Ramos (cell line): ENCODE measurements at regions not wholly inside any gene's neighbourhood (a gene's known extent, or its start where the extent isn't known, plus 50 kb on each side); places are given as distances from the start of the nearest gene placed in this dataset.

Source experiments
- in situ Hi-C: fragments of 300-500 bp; cut with MboI; formaldehyde crosslinking; loops from one replicate; pipeline ENCODE4 v1.14.3; 2022; ENCODE audit warnings: low sequenced_read_pairs; ENCODE audit not compliant: unreplicated experiment

GRCh38 chr9:89912605-89912953, 307.8 kb downstream of the GADD45G start:
- in situ Hi-C loops = no loop called here

GRCh38 chr9:89915187-89915586, 310.4 kb downstream of the GADD45G start:
- in situ Hi-C loops = no loop called here

DNA sequence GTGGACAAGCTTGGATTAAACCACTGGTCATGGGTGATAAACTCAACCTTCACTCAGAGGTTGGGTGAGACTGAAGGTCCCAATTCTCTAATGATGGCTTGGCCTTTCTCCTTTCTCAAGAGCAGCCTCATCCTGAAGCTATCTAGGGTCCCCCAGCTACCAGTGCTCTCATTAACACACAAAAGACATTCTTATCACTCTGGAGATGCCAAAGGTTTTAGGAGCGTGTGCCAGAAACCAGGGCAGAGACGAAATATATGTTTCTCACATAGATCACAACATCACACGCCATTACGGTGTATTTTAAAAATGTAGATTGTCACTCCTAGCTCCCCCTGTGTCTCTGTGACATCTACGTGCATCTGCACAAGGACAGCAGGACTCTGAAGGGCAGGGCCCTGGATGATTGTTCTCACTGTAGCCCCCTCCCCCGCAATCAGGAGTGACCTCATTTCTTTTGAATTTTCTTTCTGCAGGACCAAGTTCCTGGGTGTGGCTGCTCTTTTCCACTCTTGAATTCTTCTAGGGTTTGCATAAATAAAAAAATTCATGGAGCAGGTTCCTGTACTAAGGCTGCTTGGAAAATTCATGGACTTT, 311.3 kb downstream of the GADD45G start:
- in situ Hi-C loops = no loop called here

GRCh38 chr9:89917861-89918260, 313.0 kb downstream of the GADD45G start:
- in situ Hi-C loops = no loop called here

DNA sequence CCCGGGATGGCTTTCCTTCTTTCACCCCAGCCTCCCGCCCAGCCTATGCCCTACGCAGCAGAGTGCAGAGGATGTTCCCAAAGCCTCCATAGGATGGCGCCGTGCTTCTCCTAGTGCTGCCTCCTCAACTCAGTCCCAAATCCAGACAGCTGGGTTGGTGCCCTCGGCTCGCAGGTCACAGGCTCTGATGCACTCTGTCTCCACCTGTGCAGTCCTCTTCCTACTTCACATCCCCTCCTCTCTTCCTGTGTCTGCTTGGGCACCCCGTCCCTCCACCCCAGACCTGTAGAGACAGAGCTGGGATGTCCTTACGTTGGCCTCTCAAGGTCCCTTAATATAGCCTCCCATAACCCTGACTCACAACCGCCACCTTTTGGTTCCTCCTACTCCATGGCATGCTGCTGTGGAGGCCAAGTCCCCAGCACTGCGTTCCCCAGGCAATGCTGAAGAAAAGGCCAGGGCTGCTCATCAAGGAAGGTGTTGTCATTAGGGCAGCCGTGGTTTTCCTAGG, 314.4 kb downstream of the GADD45G start:
- in situ Hi-C loops = no loop called here

- in situ Hi-C loops = no loop called here
These were observed 315.3 kb downstream of the GADD45G start for GRCh38 chr9:89920131-89920530.

- in situ Hi-C loops = no loop called here
These were observed 316.1 kb downstream of the GADD45G start for GRCh38 chr9:89920951-89921350.

GRCh38 chr9:89922099-89922498, 317.3 kb downstream of the GADD45G start:
- in situ Hi-C loops = no loop called here

DNA sequence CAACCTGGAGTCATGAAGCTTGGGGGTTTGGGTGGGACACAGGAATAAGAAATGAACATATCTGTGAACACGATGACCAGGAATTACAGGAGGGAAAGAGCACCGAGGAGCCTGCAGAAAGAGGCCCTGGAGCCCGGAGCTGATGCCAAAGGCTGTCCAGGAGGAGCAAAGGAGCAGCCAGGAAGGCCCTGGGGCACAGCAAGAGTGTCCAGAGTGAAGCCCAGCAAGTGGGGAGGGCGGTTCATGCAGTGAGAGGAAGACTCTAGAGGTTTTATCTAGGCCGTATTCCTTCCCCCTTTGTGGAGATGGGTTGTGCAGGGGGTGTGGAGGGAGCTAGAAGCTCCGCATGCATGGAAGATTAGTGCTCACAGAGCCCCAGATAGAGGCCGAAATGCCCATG, 318.4 kb downstream of the GADD45G start:
- in situ Hi-C loops = no loop called here

GRCh38 chr9:89923961-89924504, 319.2 kb downstream of the GADD45G start:
- in situ Hi-C loops = no loop called here

DNA sequence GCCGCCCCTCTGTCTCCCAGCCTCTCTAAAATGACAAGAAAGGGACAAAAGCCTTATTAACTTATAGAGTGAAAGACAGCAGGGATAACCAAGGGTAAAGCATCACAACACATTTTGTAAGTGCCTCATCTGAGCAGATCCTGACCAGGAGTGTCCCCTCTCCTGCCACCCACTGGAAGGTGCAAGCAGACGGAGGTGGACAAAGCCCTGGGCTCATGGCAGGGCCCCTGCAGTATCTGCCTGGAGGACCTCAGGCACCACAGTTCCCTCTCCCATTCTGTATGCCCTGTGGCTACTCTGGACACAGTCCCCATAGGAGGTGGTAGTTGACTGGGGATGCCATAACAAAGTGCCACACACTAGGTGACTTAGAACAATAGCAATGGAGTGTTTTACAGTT, 319.8 kb downstream of the GADD45G start:
- in situ Hi-C loops = loop anchor here (25.0 kb wide), 2 partner anchors 87 to 312 kb away; partner anchors contain the start of gene GADD45G

GRCh38 chr9:89926167-89926566, 321.4 kb downstream of the GADD45G start:
- in situ Hi-C loops = loop anchor here (25.0 kb wide), 2 partner anchors 89 to 314 kb away; partner anchors contain the start of gene GADD45G

DNA sequence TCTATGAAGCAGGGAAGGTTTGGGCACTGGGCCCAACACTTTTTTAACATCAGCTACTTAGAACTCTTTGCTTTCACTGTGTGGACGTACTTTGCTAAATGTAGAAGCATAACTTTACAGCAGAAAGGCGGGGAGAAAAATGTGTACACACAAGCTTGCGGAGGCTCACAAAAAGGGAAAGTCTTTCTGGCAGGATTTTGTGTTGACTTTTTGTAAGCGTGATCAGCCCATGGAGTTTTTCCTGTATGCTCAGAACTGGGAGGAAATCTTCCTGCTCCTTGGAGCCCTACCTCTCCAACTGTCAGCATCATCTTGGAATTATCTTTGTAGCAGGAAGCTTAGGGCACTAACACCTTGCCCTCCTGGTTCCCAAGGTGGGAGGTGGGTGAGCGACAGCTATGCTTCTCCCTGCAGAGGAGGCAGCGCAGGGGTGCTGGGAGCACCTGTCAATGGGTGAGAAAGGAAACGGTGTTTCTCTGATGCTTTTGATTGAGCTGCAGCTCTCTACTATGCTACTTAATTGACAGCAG, 321.9 kb downstream of the GADD45G start:
- in situ Hi-C loops = loop anchor here (25.0 kb wide), 2 partner anchors 89 to 314 kb away; partner anchors contain the start of gene GADD45G

DNA sequence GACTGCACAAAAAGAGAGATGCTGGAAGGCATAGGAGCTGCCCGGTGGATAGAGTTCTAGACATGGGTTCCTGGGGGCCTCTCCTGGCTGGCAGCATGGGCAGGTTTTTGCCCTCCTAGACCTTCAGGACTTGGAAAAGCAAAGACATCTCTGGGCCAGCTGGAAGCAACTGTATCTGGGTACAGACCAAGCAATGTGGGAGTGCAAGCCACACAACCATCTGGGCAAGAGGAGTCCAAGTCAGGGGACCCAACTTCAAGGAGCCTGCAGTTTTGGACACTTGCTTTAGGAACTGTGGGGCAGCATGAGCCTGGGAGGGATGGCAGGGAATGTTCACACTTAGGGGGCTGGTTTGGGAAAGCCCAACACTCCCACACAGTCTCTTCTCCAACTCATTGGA, 323.3 kb downstream of the GADD45G start:
- in situ Hi-C loops = loop anchor here (25.0 kb wide), 2 partner anchors 91 to 316 kb away; partner anchors contain the start of gene GADD45G

GRCh38 chr9:89928521-89929275, 323.9 kb downstream of the GADD45G start:
- in situ Hi-C loops = loop anchor here (25.0 kb wide), 2 partner anchors 91 to 316 kb away; partner anchors contain the start of gene GADD45G

GRCh38 chr9:89929315-89929672, 324.5 kb downstream of the GADD45G start:
- in situ Hi-C loops = loop anchor here (25.0 kb wide), 2 partner anchors 92 to 317 kb away; partner anchors contain the start of gene GADD45G

DNA sequence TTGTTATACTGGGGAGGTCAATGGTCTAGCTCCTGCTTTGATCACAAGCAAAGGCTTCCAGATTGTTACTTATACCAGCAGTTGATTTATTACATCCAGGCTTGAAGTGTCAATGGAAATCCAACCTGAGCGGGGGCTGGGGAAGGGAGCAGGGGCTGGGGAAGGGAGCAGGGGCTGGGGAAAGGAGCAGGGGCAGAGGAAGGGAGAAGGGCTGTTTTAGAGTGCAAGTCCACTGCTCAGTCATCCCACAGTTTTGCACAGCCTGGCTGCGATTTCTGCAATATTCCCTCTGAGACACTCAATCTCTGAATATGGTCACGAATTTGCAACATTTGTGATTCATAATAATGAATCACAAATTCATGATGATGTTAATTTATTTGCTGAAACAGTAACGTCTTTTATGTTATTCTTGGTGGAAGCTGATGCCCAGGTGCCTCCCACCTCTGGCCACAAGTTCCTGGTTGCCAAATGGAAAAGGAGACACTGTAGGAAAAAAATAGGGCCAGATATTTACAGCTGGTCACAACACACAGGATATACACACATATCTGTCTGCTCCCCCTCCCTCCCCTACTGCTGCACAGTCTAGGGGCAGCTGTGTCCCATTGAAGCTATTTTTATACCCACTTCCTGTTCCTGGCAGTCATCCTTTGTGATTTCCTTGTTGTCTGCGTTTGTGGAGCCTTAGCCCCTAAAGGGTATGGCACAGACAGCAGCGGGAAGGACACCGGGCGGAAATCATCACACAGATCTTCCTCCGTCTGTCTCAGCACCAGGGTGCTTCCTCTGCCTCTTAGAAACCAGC, 325.1 kb downstream of the GADD45G start:
- in situ Hi-C loops = loop anchor here (25.0 kb wide), 2 partner anchors 93 to 318 kb away; partner anchors contain the start of gene GADD45G

- in situ Hi-C loops = loop anchor here (25.0 kb wide), 2 partner anchors 96 to 321 kb away; partner anchors contain the start of gene GADD45G
These were observed 328.8 kb downstream of the GADD45G start for GRCh38 chr9:89933578-89933977.

DNA sequence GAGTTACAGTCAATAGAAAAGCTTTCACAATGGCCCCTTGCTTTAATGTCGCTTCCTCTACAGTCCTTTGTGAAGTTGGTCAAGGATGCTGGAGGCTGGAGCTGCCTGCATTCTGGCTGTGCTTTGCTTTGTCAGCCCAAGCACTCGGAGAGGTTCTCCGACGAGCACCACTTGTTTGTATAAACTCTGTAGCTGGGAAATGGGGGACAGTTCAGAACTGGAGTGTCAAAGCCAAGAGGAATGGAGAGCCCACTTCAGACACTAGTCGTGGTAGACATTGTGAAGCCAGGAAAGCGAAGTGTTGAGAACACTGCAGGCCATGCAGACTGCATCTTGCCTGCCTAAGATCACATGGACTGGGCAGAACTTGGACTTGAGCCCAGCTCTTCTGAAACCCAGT, 330.3 kb downstream of the GADD45G start:
- in situ Hi-C loops = loop anchor here (25.0 kb wide), 2 partner anchors 98 to 323 kb away; partner anchors contain the start of gene GADD45G

DNA sequence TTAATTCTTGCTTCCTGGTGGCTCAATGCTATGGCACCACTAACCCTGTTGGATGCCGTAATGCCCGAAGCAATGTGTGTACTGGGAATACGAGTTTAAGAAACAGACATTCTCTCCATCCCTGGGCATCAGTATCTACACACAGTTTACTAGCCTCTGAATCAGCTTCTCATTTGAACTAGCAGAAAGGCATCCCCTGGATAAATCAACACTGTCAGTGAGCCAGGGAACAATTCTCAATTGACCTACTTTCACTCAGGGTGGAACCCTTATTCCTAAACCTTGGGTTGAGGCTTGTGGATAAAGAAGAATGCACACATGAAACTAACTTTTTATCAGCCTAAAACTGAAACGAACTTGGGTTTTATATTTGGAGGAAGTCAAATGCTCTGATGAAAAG, 331.0 kb downstream of the GADD45G start:
- in situ Hi-C loops = loop anchor here (25.0 kb wide), 2 partner anchors 98 to 324 kb away; partner anchors contain the start of gene GADD45G
